AG04449 (cell line): ENCODE measurements at regions not wholly inside any gene's neighbourhood (a gene's known extent, or its start where the extent isn't known, plus 50 kb on each side); places are given as distances from the start of the nearest gene placed in this dataset.

Experiments used
- CTCF ChIA-PET: fragments of 350-600 bp; formaldehyde crosslinking; extraction: SDS; loops from one replicate; lab custom pipeline; 2021; ENCODE audit warnings: antibody characterized with exemption; lab: Yijun Ruan, JAX
- POLR2A ChIA-PET: fragments of 400-600, 350-600 bp; formaldehyde crosslinking; extraction: SDS; loops from one replicate; lab custom pipeline; 2020; ENCODE audit warnings: antibody characterized with exemption, inconsistent platforms; lab: Yijun Ruan, JAX
- DNase-seq: peaks from one replicate; pipeline ENCODE4 v3.0.0-alpha.2; 2010; ENCODE audit warnings: low read depth, low spot score
- H3K4me3 ChIP-seq: 2 replicates; pipeline ENCODE4 v1.5.1; 2011; ENCODE audit warnings: low read depth, mild to moderate bottlenecking, control low read depth, low read length
- TF ChIP-seq, protein P1 (sequence below): IDR thresholded peaks from one replicate; pipeline ENCODE4 v1.5.1; 2011; ENCODE audit warnings: mild to moderate bottlenecking, moderate library complexity, low read length, control low read depth, inconsistent platforms; ENCODE audit not compliant: insufficient read depth; ENCODE audit errors: missing control alignments

DNA sequence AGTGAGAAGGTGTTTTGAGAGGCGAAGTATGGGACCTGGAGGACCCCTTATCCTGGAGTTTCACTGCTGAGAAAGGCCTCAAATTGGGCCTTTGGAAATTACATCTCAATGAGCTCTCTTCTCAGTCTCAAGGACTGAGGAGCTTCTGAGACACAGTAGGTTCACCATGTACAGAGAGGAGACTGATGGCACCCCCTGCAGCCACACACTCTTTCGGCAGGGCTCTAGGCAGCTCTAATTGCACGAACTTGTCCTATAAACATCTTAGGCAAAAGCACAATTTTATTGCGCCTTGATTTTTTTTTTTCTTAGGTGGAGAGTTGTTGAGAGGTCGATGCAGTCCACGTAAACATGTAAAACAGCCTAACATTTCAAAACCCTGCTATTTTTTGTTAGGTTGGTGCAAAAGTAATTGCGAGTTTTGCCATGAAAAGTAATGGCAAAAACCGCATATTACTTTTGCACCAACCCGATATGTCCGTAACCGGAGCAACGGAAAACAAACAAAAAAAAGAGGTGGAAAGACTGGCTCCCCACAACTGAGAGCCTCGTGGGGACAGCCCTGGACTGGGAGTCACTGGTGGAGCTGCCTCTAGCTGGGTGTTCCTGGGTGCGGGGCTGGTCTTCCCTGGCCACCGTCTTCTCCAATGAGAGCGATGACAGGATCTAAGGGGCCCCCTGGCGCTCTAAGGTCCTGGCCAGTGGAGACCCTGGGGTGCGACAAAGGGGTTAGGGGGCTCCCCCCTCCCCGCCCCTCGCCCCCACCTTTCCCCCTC lies 84.0 kb upstream of the EYA2 start:
- DNase-seq = no peak
- ChIA-PET POLR2A (no interaction called here), CTCF (interaction anchor here (0.6 to 1.1 kb wide), 3 partner anchors 17 to 410 kb away, joined by 3 to 4 read pairs (median 3); no protein-coding TSS in a partner anchor)
- no peak overlapping the region for H3K4me3 ChIP-seq
- TF ChIP-seq, protein P1, sequence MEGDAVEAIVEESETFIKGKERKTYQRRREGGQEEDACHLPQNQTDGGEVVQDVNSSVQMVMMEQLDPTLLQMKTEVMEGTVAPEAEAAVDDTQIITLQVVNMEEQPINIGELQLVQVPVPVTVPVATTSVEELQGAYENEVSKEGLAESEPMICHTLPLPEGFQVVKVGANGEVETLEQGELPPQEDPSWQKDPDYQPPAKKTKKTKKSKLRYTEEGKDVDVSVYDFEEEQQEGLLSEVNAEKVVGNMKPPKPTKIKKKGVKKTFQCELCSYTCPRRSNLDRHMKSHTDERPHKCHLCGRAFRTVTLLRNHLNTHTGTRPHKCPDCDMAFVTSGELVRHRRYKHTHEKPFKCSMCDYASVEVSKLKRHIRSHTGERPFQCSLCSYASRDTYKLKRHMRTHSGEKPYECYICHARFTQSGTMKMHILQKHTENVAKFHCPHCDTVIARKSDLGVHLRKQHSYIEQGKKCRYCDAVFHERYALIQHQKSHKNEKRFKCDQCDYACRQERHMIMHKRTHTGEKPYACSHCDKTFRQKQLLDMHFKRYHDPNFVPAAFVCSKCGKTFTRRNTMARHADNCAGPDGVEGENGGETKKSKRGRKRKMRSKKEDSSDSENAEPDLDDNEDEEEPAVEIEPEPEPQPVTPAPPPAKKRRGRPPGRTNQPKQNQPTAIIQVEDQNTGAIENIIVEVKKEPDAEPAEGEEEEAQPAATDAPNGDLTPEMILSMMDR = no peak

DNA sequence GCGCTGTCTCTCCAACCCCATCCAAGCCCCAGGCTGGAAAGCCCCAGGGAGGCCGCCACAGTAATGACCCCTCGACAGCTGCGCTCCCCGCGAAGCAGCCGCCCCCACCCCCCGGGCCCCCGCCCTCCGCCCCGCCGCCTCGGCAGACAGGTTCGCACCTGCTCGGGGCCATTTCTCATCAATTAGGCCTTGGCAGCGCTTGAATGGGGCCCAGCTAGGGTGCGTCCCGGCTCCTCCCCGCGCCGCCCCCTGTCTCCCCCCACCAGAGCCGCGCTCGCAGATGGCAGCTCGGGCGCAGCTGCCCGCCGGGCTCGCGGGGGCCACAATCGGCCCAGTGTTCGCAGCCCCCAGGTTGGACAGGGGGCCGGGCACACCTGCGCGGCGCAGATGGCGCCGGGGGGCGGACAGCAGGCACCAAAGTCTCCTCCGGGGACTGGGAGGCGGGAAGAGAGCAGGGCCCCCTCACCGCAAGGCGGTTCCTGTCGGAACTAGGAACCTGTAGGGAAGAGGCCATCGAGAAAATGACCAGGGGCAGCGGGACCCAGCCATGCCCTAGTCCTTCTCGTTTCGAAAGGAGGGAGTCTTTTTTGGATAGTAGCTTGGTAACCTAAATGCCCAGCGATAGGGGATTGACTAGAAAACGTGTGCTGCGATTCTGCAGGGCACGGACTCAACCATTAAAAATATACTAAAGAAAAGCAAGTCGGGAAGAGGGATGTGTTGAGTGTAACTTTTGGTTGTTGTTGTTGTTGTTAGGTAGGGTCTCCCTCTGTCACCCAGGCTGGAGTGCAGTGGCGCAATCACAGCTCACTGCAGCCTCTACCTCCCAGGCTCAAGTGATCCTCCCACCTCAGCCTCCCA lies 83.2 kb upstream of the EYA2 start:
- ChIA-PET POLR2A (no interaction called here), CTCF (interaction anchor here (0.6 to 2.0 kb wide), 4 partner anchors 9 to 53 kb away, joined by 3 to 7 read pairs (median 4); no protein-coding TSS in a partner anchor)
- DNase-seq = no peak
- H3K4me3 ChIP-seq = no peak overlapping the region
- TF ChIP-seq, protein P1 = no peak

- ChIA-PET CTCF (interaction anchor here (0.6 to 2.9 kb wide), 4 partner anchors 8 to 61 kb away, joined by 3 to 12 read pairs (median 4); no protein-coding TSS in a partner anchor), POLR2A (no interaction called here)
- DNase-seq = peak; percentile 42
- TF ChIP-seq, protein P1 = no peak
- no peak overlapping the region for H3K4me3 ChIP-seq
Observed at GRCh38 chr20:46814366-46815232, 80.0 kb upstream of the EYA2 start.

- H3K4me3 ChIP-seq = no peak overlapping the region
- ChIA-PET POLR2A (no interaction called here), CTCF (interaction anchor here (1.3 to 2.9 kb wide), 2 partner anchors 13 to 62 kb away, joined by 3 to 12 read pairs; no protein-coding TSS in a partner anchor)
- TF ChIP-seq, protein P1 = no peak
- no peak for DNase-seq
Observed at GRCh38 chr20:46816097-46816496, 78.5 kb upstream of the EYA2 start.

DNA sequence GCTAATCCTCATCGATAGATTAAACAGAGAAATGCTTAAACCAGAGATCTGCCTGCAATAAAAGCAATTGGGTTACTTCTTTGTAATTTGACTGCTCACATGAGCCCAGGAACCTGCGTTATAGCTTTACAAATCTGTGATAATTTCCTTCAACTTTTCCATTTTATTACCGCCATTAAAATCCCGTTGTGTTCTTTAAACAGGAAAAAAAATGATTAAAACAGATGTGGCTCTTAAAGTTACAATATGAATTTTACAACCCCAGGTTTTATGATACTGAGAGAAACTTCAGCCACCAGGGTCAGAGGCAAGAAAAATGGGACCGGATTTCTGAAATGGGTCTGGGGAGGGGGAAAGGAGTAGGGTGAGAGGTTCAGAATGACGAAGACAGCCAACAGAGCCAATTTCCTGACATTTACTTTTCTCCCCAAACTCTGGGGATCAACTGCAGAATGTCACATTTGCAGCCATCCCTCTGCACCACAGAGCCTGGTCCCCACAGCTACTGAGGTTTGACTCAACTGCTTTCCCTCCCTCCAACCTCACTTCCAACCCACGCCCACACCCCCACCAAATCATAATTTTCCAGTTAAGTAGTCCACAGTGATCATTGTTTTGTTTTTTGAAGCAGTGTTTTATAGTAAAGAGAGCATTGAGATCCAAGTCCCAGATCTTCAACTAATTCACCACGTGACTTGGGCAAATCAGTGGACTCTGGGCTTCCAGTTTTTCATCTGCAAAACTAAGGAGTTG lies 77.6 kb upstream of the EYA2 start:
- H3K4me3 ChIP-seq = no peak overlapping the region
- POLR2A ChIA-PET = no interaction called here
- CTCF ChIA-PET = interaction anchor here (1.3 to 2.9 kb wide), 2 partner anchors 14 to 63 kb away, joined by 3 to 12 read pairs; no protein-coding TSS in a partner anchor
- TF ChIP-seq, protein P1 = no peak
- no peak for DNase-seq
